ENCODE measurements at regions not wholly inside any gene's neighbourhood (a gene's known extent, or its start where the extent isn't known, plus 50 kb on each side); places are given as distances from the start of the nearest gene placed in this dataset.

- peak in 3 of 8 experiments; percentile 62 to 96 (median 68) for ATAC-seq (replicated peaks in 6 of 8)
- in situ Hi-C loops (cut with MboI; ENCODE audit: low pct_unique_long_range_greater_than_20kb in 2 of 9, low sequenced_read_pairs in 9 of 9, unreplicated experiment in 9 of 9) = no loop called here
- 0 to 92% (median 70%) methylated on average over 1 to 7 of the region's 8 CpGs for WGBS, 10 experiments
- H3K4me1 ChIP-seq (replicated peaks in 1 of 2) = peaks cover 37 to 40% of the 10 kb centered on the region in 2 donors
- H3K27ac ChIP-seq = no peak overlapping the region
- no peak overlapping the region for H3K4me3 ChIP-seq
Observed at GRCh38 chr19:28401739-28402424, 811.1 kb downstream of the UQCRFS1 start.

GRCh38 chr19:28400953-28401671, 811.8 kb downstream of the UQCRFS1 start:
- H3K4me3 ChIP-seq = no peak overlapping the region
- peaks cover 36 to 37% of the 10 kb centered on the region in 2 donors for H3K4me1 ChIP-seq (replicated peaks in 1 of 2)
- WGBS, 10 experiments = 33 to 100% (median 75%) methylated on average over 1 to 5 of the region's 5 CpGs; no CpG with 5 or more reads in 2 of the 10 experiments
- ATAC-seq (replicated peaks in 6 of 8) = no peak
- no peak overlapping the region for H3K27ac ChIP-seq
- in situ Hi-C loops (cut with MboI; ENCODE audit: low pct_unique_long_range_greater_than_20kb in 2 of 9, low sequenced_read_pairs in 9 of 9, unreplicated experiment in 9 of 9) = no loop called here

GRCh38 chr19:28399187-28399586, 813.8 kb downstream of the UQCRFS1 start:
- Histone ChIP-seq H3K4me1 (replicated peaks in 1 of 2) (peaks cover 27 to 31% of the 10 kb centered on the region in 2 donors), H3K27ac (no peak overlapping the region), H3K4me3 (no peak overlapping the region)
- ATAC-seq (replicated peaks in 6 of 8) = no peak
- in situ Hi-C loops (cut with MboI; ENCODE audit: low pct_unique_long_range_greater_than_20kb in 2 of 9, low sequenced_read_pairs in 9 of 9, unreplicated experiment in 9 of 9) = no loop called here
- 50 to 100% (median 100%) methylated on average over 1 of the region's 1 CpG; no CpG with 5 or more reads in 3 of the 10 experiments for WGBS, 10 experiments

GRCh38 chr19:28397800-28398199, 815.2 kb downstream of the UQCRFS1 start:
- peak in 2 of 8 experiments; percentile 59 to 66 for ATAC-seq (replicated peaks in 6 of 8)
- Histone ChIP-seq H3K4me3 (no peak overlapping the region), H3K4me1 (replicated peaks in 1 of 2) (peaks cover 26 to 32% of the 10 kb centered on the region in 2 donors), H3K27ac (no peak overlapping the region)
- 20 to 89% (median 79%) methylated on average over 3 to 5 of the region's 5 CpGs; no CpG with 5 or more reads in 3 of the 10 experiments for WGBS, 10 experiments
- in situ Hi-C loops (cut with MboI; ENCODE audit: low pct_unique_long_range_greater_than_20kb in 2 of 9, low sequenced_read_pairs in 9 of 9, unreplicated experiment in 9 of 9) = no loop called here

GRCh38 chr19:28397306-28397705, 815.6 kb downstream of the UQCRFS1 start:
- Histone ChIP-seq H3K4me3 (no peak overlapping the region), H3K4me1 (replicated peaks in 1 of 2) (peaks cover 26 to 32% of the 10 kb centered on the region in 2 donors), H3K27ac (no peak overlapping the region)
- no peak for ATAC-seq (replicated peaks in 6 of 8)
- 20 to 100% (median 93%) methylated on average over 2 to 9 of the region's 10 CpGs; no CpG with 5 or more reads in 3 of the 10 experiments for WGBS, 10 experiments
- in situ Hi-C loops (cut with MboI; ENCODE audit: low pct_unique_long_range_greater_than_20kb in 2 of 9, low sequenced_read_pairs in 9 of 9, unreplicated experiment in 9 of 9) = no loop called here

- peaks cover 20 to 27% of the 10 kb centered on the region in 2 donors for H3K4me1 ChIP-seq (replicated peaks in 1 of 2)
- WGBS, 10 experiments = 0 to 100% (median 76%) methylated on average over 1 to 12 of the region's 13 CpGs; no CpG with 5 or more reads in 1 of the 10 experiments
- H3K27ac ChIP-seq = no peak overlapping the region
- in situ Hi-C loops (cut with MboI; ENCODE audit: low pct_unique_long_range_greater_than_20kb in 2 of 9, low sequenced_read_pairs in 9 of 9, unreplicated experiment in 9 of 9) = no loop called here
- no peak overlapping the region for H3K4me3 ChIP-seq
- ATAC-seq (replicated peaks in 6 of 8) = peak; percentile 24 to 63 (median 47)
Observed at GRCh38 chr19:28396287-28396831, 816.6 kb downstream of the UQCRFS1 start.

GRCh38 chr19:28394725-28395124, 818.2 kb downstream of the UQCRFS1 start:
- Histone ChIP-seq H3K27ac (no peak overlapping the region), H3K4me1 (replicated peaks in 1 of 2) (peaks cover 20 to 23% of the 10 kb centered on the region in 2 donors), H3K4me3 (no peak overlapping the region)
- 3 to 100% (median 42%) methylated on average over 1 to 4 of the region's 4 CpGs; no CpG with 5 or more reads in 1 of the 10 experiments for WGBS, 10 experiments
- peak in 2 of 8 experiments; percentile 39 to 52 for ATAC-seq (replicated peaks in 6 of 8)
- in situ Hi-C loops (cut with MboI; ENCODE audit: low pct_unique_long_range_greater_than_20kb in 2 of 9, low sequenced_read_pairs in 9 of 9, unreplicated experiment in 9 of 9) = no loop called here

- 0 to 29% (median 9%) methylated on average over 1 to 10 of the region's 10 CpGs for WGBS, 10 experiments
- in situ Hi-C loops (cut with MboI; ENCODE audit: low pct_unique_long_range_greater_than_20kb in 2 of 9, low sequenced_read_pairs in 9 of 9, unreplicated experiment in 9 of 9) = no loop called here
- no peak overlapping the region for H3K27ac ChIP-seq
- H3K4me3 ChIP-seq = no peak overlapping the region
- peak in 6 of 8 experiments; percentile 49 to 87 (median 82) for ATAC-seq (replicated peaks in 6 of 8)
- H3K4me1 ChIP-seq (replicated peaks in 1 of 2) = peaks cover 20 to 23% of the 10 kb centered on the region in 2 donors
Observed at GRCh38 chr19:28393574-28394336, 819.2 kb downstream of the UQCRFS1 start.

- Histone ChIP-seq H3K4me1 (replicated peaks in 1 of 2) (peaks cover 4 to 7% of the 10 kb centered on the region in 2 donors), H3K27ac (no peak overlapping the region), H3K4me3 (no peak overlapping the region)
- 0 to 100% (median 46%) methylated on average over 1 to 3 of the region's 3 CpGs for WGBS, 10 experiments
- in situ Hi-C loops (cut with MboI; ENCODE audit: low pct_unique_long_range_greater_than_20kb in 2 of 9, low sequenced_read_pairs in 9 of 9, unreplicated experiment in 9 of 9) = no loop called here
- no peak for ATAC-seq (replicated peaks in 6 of 8)
Observed at GRCh38 chr19:28388988-28389387, 824.0 kb downstream of the UQCRFS1 start.

GRCh38 chr19:28387507-28387906, 825.4 kb downstream of the UQCRFS1 start:
- in situ Hi-C loops (cut with MboI; ENCODE audit: low pct_unique_long_range_greater_than_20kb in 2 of 9, low sequenced_read_pairs in 9 of 9, unreplicated experiment in 9 of 9) = no loop called here
- Histone ChIP-seq H3K27ac (no peak overlapping the region), H3K4me3 (no peak overlapping the region), H3K4me1 (replicated peaks in 1 of 2) (no peaks in the 10 kb centered on the region)
- ATAC-seq (replicated peaks in 6 of 8) = no peak
- WGBS, 10 experiments = 0 to 100% (median 51%) methylated on average over 1 to 3 of the region's 4 CpGs; no CpG with 5 or more reads in 1 of the 10 experiments

- WGBS, 10 experiments = 18 to 95% (median 51%) methylated on average over 2 to 4 of the region's 6 CpGs; no CpG with 5 or more reads in 4 of the 10 experiments
- ATAC-seq (replicated peaks in 6 of 8) = no peak
- Histone ChIP-seq H3K4me1 (replicated peaks in 1 of 2) (no peaks in the 10 kb centered on the region), H3K27ac (no peak overlapping the region), H3K4me3 (no peak overlapping the region)
- in situ Hi-C loops (cut with MboI; ENCODE audit: low pct_unique_long_range_greater_than_20kb in 2 of 9, low sequenced_read_pairs in 9 of 9, unreplicated experiment in 9 of 9) = no loop called here
Observed at GRCh38 chr19:28386470-28386869, 826.5 kb downstream of the UQCRFS1 start.

GRCh38 chr19:28386066-28386465, 826.9 kb downstream of the UQCRFS1 start:
- 7 to 47% (median 32%) methylated on average over 2 to 3 of the region's 3 CpGs; no CpG with 5 or more reads in 5 of the 10 experiments for WGBS, 10 experiments
- no peak for ATAC-seq (replicated peaks in 6 of 8)

More at GRCh38 chr19:28386066-28386465, 826.9 kb downstream of the UQCRFS1 start:
- H3K4me3 ChIP-seq = no peak overlapping the region
- no peak overlapping the region for H3K27ac ChIP-seq
- H3K4me1 ChIP-seq (replicated peaks in 1 of 2) = no peaks in the 10 kb centered on the region
- in situ Hi-C loops (cut with MboI; ENCODE audit: low pct_unique_long_range_greater_than_20kb in 2 of 9, low sequenced_read_pairs in 9 of 9, unreplicated experiment in 9 of 9) = no loop called here

All from motor neuron (in vitro differentiated cells).